ENCODE measurements at regions not wholly inside any gene's neighbourhood (a gene's known extent, or its start where the extent isn't known, plus 50 kb on each side); places are given as distances from the start of the nearest gene placed in this dataset.

DNA sequence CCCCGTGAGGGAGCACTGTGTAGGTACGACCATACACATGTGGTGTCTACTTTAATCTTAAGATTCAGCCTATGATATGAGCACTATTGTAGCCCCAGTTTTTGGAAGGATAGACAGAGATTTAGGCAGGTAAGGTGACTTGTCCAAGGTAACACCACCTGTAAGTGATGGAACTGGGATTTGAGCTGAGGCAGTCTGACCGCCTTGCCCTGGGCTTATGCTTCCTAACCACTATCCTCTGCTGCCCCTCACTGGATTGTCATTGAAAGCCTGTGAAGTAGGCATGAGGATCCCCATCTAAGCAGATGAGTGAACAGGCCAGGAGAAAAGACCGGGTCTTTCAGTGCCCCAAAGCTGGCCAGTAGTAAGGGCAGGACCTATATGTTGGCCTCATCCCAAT is 343.8 kb downstream of the CYRIA start:
- no peak for DNase-seq (ENCODE audit: low read depth, low spot score)

DNA sequence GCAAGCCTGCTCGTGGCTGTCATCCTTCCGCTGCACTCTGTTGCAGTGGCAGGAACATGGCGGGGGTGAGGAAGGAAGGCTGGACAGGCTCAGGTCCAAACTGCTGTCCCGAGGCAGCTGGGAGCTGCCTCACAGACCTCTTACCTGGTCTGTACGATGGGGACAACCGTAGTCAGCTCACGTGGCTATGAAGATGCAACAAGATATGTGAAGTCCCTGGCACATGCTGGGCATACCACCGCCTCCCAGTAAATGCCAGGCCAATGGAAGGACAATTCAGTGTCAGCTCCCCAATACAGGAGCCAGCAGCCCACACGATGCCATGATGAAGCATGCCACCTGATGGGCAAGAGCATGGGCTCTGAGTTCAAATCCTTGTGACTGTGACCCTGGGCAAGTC is 344.4 kb downstream of the CYRIA start:
- DNase-seq (ENCODE audit: low read depth, low spot score): no peak

DNA sequence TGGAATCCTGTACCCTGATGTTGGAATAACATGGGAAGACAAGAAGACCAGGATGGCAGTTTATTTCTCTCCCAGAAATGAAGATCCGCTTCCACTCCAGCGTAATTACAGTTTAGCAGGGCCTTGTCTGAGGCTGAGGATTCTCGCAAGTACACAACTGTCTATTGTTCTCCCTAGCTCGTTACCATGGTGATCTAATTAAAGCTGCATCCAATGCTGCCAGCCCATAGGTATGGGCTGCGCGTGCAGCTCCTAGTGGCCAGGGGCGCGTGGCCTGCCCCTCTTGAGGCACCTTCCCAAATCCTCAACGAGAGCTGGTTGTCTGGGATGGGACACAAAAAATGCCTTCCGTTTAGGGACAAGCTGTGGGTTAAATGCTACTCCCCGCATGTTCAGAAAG is 344.9 kb downstream of the CYRIA start:
- DNase-seq (ENCODE audit: low read depth, low spot score): no peak

DNA sequence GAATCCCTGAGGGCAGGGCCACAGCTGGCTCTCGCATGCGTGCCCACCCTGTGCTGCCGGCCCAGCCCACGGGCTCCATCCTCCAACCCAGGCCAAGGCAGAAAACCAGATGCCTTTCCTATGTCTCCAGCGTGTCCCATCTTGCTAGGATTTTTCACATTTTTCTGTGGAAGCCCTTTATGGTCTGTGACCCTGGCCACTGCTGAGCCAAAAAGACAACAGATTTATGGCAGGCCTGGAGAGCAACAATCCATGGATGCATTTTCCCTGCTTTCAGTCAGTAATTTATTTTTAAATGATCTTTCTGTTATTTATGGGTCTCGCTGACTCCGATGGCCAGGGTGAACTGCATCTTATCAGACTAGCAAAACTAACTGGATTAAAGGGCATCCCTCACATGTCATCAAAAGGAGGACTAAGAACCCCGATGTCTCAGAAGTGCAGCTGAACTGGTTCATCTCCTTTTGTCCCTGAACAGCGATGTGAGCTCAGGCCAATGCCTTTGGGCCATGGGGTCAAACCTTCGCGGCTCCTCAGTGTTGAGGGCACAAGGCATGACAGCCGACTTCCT is 346.0 kb downstream of the CYRIA start:
- no peak for DNase-seq (ENCODE audit: low read depth, low spot score)

DNA sequence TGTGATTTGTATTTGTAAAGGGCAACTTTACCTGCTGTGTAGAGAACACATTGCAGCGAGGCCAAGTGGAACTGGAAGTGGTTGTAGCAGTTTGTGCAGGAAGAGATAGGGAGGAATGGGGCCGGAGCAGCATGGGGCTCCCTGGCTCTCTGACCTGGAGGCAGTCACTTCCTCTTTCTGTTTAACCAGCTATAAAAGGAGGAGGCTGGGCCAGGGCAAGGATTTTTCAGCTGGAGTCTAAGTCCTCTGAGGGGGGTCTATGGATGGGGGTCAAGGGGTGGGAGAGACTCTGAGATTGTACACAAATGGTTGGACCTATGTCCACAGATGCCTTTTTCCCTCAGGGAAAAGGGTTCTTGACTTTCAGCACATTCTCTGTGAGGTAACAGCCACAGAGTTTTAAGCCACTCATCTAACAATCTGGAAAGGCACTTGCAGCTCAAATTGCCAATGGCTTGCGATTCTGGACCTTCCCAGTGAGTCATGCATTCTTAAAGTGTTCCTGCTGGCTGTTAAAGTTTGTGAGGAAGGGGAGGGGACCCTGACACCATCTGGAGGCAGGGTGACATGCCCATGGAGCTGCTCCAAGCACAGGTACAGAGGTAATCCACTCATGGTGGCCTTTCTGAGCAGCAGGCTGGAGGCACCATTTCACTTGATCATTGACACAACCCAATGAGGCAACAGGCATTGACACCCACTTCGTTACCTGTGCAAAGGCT is 347.0 kb downstream of the CYRIA start:
- DNase-seq (ENCODE audit: low read depth, low spot score): no peak

DNA sequence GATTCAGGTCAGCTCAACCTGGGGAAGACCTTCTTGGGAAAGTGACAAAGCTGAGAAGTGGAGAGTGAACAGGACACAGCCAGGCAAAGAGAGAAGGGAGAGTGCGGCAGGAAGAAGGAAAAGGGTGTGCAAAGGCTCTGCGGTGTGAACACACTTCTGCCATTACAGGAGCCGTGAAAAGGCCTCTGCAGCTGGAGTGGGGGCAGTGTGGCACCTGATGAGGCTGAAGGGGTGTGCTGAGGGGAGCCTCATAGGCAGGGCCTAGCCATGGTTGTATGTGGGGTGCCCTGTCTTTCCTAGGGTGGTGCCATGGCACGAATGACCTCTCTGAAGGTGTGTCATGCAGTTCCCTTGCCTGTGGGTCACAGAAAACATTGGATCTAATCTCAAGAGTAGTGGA is 347.6 kb downstream of the CYRIA start:
- DNase-seq (ENCODE audit: low read depth, low spot score): no peak

DNA sequence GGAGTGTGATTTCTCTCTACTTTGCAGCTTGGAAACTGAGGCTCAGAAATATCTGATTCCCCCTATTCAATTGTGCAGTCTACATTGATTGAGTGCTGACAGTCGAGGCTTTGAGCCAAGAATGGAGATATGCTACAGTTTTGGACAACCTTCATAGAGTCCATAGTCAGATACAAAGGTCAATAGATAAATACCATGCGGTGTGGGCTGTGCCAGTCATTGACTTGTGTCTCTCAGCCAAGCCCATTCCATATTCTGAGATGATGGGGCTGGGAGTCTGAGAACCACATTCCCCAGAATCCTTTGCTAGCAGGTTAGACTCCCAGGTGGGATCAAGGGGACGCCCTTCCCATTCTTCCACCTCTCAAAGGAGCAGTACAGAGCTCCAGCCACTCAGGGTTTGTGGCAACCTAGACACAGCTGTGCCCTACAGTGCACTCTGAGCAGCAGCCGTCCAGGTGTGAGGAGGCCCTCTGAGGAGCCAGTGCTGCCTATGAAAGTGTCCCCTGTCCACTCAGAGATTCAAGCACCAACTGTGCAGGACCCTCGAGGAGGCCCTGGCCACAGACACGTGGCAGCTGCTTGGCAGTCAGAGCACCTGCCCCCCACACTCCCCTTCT is 348.3 kb downstream of the CYRIA start:
- no peak for DNase-seq (ENCODE audit: low read depth, low spot score)

DNA sequence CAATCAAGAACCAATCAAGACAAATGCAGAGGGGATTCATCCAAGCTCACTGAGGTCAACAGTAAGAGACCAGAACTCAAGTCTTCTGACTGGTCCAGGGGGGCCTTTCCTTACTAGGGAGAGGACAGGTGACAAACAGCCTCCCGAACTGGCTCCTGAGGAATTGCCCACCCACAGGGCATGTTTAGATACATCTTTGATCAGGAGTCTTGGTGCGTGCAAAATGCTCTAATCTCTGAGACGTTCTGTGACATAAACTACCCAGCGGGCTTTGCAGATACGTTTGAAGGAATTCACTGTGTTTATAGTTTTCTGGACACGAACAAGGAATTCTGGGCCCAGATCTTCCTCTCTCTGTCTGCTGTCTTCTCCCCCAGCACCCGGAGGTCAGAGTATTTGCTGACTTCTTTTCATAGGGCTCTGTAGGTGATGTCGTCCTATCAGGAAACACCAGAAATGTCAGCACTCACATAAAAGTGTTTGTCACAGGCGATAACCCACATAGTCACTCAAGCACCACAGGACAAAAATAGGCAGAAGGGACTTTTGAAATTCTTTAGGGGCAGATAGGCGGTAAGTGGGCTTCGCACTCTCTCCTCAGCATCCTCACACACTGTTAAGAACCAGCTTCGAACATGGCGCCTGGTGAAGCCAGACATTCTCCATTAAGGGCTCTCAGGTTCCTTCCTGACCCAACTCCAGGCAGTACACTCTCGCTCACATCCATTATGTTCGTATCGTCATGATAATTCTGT is 349.0 kb downstream of the CYRIA start:
- no peak for DNase-seq (ENCODE audit: low read depth, low spot score)

DNA sequence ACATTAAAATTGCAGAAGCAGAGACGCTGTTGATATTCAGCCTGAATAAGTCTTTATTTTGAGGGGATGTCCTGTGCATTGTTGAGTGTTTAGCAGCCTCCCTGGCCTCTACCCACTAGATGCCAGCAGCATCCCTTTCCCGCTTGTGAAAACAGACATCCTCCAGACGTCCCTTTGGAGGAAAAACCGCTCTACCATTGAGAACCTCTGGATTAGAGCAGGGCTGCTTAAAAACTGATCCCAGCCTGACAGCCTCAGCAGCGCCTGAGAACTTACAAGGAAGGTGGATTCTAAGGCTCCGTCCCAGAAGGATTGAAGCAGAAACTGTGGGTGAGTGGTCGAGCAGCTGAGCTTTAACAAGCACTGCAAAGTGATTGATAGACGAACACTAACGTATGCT is 349.7 kb downstream of the CYRIA start:
- no peak for DNase-seq (ENCODE audit: low read depth, low spot score)

DNA sequence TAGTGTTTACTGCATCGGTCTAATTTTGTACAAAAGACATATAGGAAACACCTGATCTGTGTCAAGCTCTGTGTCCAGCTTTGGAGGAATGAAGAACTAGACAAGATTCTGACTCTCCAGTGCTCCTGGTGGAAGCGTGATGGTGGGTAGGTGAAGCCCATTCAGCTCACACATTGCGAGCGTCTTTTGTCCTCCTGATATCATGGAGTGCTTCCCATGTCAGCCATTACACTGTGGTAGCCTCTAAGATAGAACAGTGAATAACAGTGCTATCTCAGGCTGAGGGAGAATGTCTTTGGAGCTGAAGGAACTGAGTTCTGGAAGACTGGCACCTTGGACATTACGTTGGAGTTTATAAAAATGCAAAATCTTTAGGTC is 350.2 kb downstream of the CYRIA start:
- no peak for DNase-seq (ENCODE audit: low read depth, low spot score)

DNA sequence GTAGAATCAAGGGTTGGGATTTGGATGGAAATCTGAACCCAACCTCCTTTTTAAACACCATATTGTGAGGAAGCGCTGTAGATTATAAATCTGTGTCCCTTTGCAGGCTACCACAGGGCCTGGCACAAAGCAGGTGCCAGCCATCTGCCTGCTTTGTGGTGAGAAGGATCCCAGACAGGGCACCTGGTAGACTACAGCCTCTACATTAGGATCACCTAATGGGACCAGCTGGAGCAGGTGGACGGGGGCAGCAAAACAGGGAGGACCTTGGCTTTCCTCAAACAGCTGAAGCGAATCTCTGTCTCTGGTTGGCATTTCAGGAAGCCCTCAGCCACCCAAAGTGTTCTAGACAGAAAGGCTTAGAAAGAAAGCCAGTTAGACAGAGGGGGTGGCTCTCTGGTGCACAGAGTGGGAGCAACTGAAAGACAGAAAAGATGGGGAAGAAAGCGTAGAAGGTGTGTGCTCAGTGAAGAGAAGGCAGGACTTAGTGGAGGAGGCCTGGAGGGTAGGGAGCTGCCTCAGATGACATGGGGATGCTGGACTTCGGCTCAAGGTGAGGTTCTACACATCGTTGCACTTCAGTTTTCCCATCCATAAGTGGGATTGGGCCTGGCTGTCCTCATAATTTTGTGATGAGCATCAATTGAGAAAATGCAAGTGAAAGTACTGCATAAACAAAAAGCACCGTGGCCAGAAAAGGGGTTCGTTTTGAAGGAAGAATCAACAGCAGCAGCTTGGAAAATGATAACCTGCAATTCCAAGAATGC is 350.8 kb downstream of the CYRIA start:
- no peak for DNase-seq (ENCODE audit: low read depth, low spot score)

DNA sequence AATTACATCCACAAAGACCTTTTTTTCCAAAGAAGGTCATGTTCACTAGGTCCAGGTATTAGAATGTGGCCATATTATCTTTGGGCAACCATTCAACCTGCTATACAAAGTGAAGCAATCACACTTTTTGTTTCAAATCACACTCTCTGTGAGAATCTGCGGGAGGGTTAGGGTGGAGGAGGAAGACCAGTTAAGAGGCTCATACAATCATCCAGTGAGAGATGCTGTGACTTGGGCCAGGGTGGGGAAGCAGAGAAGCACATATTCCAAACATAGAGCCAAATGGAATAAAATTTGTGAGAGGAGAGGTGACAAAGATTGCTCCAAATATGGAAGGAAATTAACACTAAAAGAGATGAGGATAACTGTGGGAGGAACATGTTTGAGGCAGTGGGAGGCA is 351.6 kb downstream of the CYRIA start:
- no peak for DNase-seq (ENCODE audit: low read depth, low spot score)

DNA sequence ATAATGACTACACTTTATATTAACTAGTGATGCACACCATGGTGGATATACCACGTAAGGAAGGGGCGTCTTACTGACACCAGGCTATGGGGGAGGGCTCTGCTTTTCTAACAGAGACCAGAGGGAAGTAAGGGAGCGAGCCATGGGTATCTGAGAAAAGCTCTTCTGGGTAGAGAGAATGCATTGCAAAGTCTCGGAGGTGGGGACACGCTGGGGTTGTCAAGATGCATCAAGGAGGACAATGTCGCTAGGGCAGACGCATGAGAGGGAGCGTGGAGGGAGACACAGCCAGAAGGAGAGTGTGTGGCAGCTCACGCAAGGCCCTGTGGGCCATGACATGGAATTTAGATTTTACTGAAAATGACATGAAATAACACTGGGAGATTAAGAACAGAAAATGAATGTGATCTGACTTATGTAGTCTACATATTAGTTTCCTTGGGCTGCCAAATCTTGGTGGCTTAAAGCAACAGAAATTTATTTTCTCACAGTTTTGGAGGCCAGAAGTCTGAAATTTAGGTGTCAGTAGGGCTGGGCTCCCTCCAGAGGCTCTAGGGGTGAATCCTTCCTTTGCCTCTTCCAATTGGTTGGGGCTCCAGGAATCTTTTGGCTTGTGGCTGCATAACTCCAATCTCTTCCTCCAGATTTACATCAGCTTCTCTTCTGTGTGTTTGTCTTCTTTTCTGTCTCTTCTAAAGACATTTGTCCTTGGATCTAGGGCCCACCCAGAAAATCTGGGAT is 352.2 kb downstream of the CYRIA start:
- DNase-seq (ENCODE audit: low read depth, low spot score): no peak

DNA sequence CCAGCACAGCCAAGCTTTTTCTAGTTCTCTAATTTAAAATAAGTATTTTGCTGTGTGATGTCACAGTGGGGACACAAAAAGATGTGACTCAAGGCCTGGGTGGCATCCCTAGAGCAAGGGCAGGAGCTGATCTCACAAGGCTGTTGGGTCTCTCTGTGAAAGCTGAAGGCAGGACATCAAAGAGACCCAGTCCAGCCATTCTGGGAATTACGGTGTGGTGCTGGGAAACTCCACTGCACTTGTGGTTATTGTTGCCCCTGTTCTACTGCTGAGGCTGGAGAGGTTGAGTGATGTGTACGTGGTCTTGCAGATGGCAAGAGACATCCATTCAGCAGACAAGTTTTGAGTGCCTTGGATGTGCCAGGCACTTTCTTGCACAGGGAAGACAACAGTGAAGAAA is 352.9 kb downstream of the CYRIA start:
- no peak for DNase-seq (ENCODE audit: low read depth, low spot score)

DNA sequence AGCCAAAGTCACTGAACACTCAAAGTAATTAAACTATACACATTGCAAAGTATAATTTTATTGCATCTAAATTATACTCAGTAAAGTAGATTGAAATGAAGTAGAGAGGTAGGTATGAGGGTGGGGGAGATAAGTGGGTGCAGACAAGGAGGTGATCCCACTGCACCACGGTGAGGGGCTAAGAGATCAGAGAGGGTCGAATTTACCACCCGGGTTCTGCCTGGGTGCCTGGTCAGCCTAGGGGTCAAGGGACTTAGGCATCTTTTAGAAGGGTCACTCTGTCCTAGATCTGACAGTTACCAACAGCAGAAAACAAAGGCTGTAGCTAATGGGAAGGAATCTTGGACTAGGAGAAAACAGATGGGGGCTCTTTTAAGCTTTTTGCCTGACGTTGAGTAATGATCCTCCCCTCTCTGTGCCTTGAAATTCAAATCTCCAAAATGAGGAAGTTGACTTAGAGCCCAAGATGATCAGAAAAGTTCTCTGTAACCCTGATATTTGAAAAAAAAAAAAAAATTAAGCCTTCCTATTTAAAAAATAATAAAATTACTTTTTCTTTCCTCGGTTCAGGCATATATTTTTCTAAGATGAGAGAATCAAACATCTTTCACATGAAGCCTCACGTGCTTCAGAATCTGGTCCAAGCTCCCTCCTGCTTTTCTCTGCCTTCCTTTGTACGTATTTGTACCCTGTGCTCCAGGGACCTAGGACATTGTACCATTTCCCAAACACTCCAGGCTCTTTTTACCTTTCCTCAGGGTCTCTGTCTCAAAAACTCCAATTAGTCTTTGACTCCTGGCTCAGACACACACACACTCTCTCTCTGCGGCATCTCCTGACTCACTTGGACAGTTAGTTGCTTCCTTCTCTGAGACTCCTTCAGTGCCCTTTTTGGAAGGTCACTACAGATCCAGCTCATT is 353.9 kb downstream of the CYRIA start:
- no peak for DNase-seq (ENCODE audit: low read depth, low spot score)

DNA sequence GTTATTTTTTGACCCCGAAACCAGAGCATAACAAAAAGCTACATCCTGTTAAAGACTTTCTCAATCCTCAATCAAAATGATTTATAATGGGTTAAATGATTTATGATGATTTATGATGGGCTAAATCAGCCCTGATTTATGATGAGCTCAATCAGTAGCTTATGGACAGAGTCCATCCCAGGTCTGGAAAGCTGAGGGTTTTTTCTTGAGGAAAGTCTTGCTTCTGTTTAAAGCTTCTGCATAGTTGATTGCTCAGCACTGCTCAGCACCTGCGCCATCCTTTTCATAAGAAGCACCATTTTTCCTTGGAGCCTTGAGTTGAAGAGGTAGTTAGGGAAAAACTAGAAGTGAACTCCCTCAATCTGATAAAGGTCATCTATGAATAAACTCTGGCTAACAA is 356.8 kb downstream of the CYRIA start:
- no peak for DNase-seq (ENCODE audit: low read depth, low spot score)

DNA sequence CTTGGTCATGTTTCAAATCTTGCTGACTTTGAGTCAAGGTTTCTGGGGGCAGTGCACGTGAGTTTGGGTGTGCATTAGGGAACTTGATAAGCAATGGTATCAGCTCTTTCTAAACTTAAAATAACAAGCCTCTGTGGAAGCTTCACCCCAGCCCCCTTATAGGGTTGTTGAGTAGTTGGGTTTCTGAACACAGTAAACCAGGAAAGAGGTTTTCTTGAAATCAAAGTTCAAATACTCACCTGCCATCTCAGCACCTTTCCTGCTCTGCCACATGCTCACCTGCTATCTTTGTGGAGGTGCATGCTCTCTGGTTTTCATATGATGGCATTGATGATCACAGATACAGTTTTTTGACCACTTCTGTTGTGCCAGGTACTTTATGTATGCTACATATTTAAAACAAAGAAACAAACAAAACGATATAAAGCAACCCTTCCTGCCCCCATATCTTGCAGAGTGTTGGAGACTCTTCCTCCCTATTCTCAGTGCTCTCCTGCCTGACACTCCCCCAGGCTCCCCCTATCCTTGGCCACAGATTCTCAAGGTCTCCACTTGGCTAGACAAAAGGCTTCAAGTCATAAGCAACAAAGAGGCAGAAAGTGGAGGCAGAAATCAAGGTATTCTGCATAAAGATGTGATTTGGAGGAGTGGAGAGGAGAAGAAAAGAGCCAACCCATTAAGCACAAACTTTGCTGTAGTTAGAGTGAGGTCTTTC is 360.6 kb downstream of the CYRIA start:
- DNase-seq (ENCODE audit: low read depth, low spot score): no peak

DNA sequence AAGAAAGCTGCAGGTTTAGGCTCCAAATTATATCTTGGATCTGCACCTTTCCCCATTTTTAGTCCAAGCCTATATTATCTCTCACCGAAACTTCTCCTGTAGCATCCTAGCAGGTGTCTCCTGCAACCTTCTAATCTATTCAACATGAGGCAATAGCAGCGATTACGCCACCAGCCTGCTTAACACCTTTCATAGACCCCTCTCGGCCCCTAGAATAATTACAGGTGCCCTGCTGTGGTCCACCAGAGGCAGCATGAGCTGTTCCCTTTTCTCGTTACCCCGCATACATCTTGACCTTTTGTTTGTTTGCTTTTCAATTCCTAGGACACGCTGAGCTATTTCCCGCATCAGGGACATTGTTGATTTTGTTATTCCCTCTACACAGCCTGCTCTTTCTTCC is 361.9 kb downstream of the CYRIA start:
- DNase-seq (ENCODE audit: low read depth, low spot score): no peak

DNA sequence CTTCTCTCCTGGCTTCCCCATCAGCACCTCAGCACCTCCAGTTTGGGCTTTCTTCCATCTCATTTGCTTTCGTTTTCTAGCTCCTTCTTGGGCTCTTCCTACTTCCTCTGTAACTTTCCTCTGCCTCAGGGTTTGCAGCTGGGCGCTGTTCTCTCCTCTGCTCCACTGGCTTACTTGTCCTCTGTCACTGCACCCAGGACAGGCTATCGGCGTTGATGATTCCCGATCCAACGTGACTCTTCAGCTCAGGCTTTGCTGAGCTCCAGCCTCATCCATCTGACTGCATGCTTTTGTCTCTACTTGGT is 362.4 kb downstream of the CYRIA start:
- DNase-seq (ENCODE audit: low read depth, low spot score): no peak

Data from activated CD4-positive, CD25-positive, alpha-beta regulatory T cell treated with anti-CD3 and anti-CD28 coated beads, Interleukin-2, amount 50 U/mL, for 16 hours (primary cell).